A549 (cell line): ENCODE measurements at regions not wholly inside any gene's neighbourhood (a gene's known extent, or its start where the extent isn't known, plus 50 kb on each side); places are given as distances from the start of the nearest gene placed in this dataset.

Source experiments
- ATAC-seq, 2 experiments: fragments of 200-7000 bp in 1 of 2; fragments of >200 bp in 1 of 2; cut with Nextera tagmentation in 1 of 2; cut with Tn5 transposase in 1 of 2; 3 replicates each; pipeline versions ENCODE4 v1.8.0 to v1.9.1; 2018 to 2020; ENCODE audit warnings: mild to moderate bottlenecking in 1 of 2, moderate library complexity in 1 of 2
- CTCF ChIA-PET: fragments of 300-600 bp; sonication (Branson Sonifier 250); formaldehyde crosslinking; extraction: SDS; loops from one replicate; lab custom pipeline; 2021; ENCODE audit warnings: antibody characterized with exemption, inconsistent platforms; lab: Yijun Ruan, JAX
- POLR2A ChIA-PET: fragments of 350-600 bp; formaldehyde crosslinking; extraction: SDS; loops from one replicate; lab custom pipeline; 2021; ENCODE audit warnings: antibody characterized with exemption, inconsistent platforms; lab: Yijun Ruan, JAX
- DNase-seq, 2 experiments: peaks; one replicate each; pipeline versions ENCODE4 v3.0.0 to v3.0.0-alpha.2; 2011 to 2016; ENCODE audit warnings: low read depth in 1 of 2, low spot score in 1 of 2
- FAIRE-seq: peaks from 2 replicates; lab custom pipeline; 2011; peaks lifted over from hg19 to GRCh38; lab: Jason Lieb, UNC
- H3K27ac ChIP-seq, 2 experiments: fragments of >200 bp; sonication (Bioruptor Twin); formaldehyde crosslinking; 3 replicates each; pipeline ENCODE4 v1.5.1; 2016 to 2017
- H3K4me1 ChIP-seq: fragments of >200 bp; sonication (Bioruptor Twin); formaldehyde crosslinking; 3 replicates; pipeline ENCODE4 v1.6.1; 2016
- H3K4me2 ChIP-seq: fragments of >200 bp; sonication (Bioruptor Twin); formaldehyde crosslinking; 3 replicates; pipeline ENCODE4 v1.6.1; 2016
- H3K4me3 ChIP-seq: fragments of >200 bp; sonication (Bioruptor Twin); formaldehyde crosslinking; 3 replicates; pipeline ENCODE4 v1.5.1; 2016
- H3K9me3 ChIP-seq: fragments of >200 bp; sonication (Bioruptor Twin); formaldehyde crosslinking; 3 replicates; pipeline ENCODE4 v1.6.1; 2016
- ATOH8 ChIP-seq: fragments of 250-450 bp; sonication (Bioruptor Pico); IDR thresholded peaks from 2 replicates; pipeline ENCODE4 v1.5.0; 2020; ENCODE audit warnings: low read depth, mild to moderate bottlenecking, moderate library complexity
- BCL3 ChIP-seq: fragments of >200 bp; sonication (Bioruptor Twin); formaldehyde crosslinking; IDR thresholded peaks from 3 replicates; pipeline ENCODE4 v1.6.1; 2016
- CEBPB ChIP-seq, 2 experiments: fragments of >200 bp in 1 of 2; sonication (Bioruptor Twin) in 1 of 2; formaldehyde crosslinking in 1 of 2; IDR thresholded peaks; 2 replicates each; pipeline ENCODE4 v1.6.1; 2012 to 2016
- CHD2 ChIP-seq: fragments of 150-350 bp; IDR thresholded peaks from 2 replicates; pipeline ENCODE4 v1.6.1; 2014; ENCODE audit warnings: low read length; ENCODE audit not compliant: partially characterized antibody
- HMGXB4 ChIP-seq: fragments of 250-450 bp; sonication (Bioruptor Pico); IDR thresholded peaks from 2 replicates; pipeline ENCODE4 v1.5.0; 2021; ENCODE audit warnings: mild to moderate bottlenecking, moderate library complexity, borderline replicate concordance
- HOXB13 ChIP-seq: fragments of 250-450 bp; sonication (Bioruptor Pico); IDR thresholded peaks from 2 replicates; pipeline ENCODE4 v1.5.0; 2020; ENCODE audit warnings: low read depth, mild to moderate bottlenecking, moderate library complexity
- HOXB5 ChIP-seq: fragments of 250-450 bp; sonication (Bioruptor Pico); IDR thresholded peaks from 2 replicates; pipeline ENCODE4 v1.5.0; 2020; ENCODE audit warnings: mild to moderate bottlenecking, moderate library complexity
- NFE2L2 ChIP-seq: fragments of 150-350 bp; conservative IDR thresholded peaks from 2 replicates; pipeline ENCODE4 v1.6.1; 2014; ENCODE audit warnings: low read length
- NPAS2 ChIP-seq: fragments of 250-450 bp; sonication (Bioruptor Pico); IDR thresholded peaks from 2 replicates; pipeline ENCODE4 v1.8.0; 2022; ENCODE audit warnings: mild to moderate bottlenecking, moderate library complexity, borderline replicate concordance
- NR3C1 ChIP-seq: fragments of >200 bp; sonication (Bioruptor Twin); formaldehyde crosslinking; IDR thresholded peaks from 3 replicates; pipeline ENCODE4 v1.6.1; 2017
- PHF8 ChIP-seq: fragments of 200-600 bp; sonication (generic); IDR thresholded peaks from 2 replicates; pipeline ENCODE4 v1.6.1; 2016; ENCODE audit warnings: low read depth, mild to moderate bottlenecking, antibody characterized with exemption, moderate library complexity, borderline replicate concordance
- POLR2A ChIP-seq: IDR thresholded peaks from 2 replicates; pipeline ENCODE4 v1.6.1; 2012; ENCODE audit warnings: mild to moderate bottlenecking, low read length
- RAD21 ChIP-seq, 2 experiments: fragments of >200 bp in 1 of 2; sonication (Bioruptor Twin) in 1 of 2; formaldehyde crosslinking in 1 of 2; IDR thresholded peaks in 1 of 2; conservative IDR thresholded peaks in 1 of 2; 2 replicates in 1 of 2; 3 replicates in 1 of 2; pipeline ENCODE4 v1.6.1; 2012 to 2018; ENCODE audit warnings: inconsistent platforms in 1 of 2
- RFX5 ChIP-seq: fragments of 450-650 bp; IDR thresholded peaks from 2 replicates; pipeline ENCODE4 v1.7.1; 2014; ENCODE audit warnings: antibody characterized with exemption, mild to moderate bottlenecking, moderate library complexity
- RNF2 ChIP-seq: fragments of 200-600 bp; sonication (generic); IDR thresholded peaks from 2 replicates; pipeline ENCODE4 v1.6.1; 2016; ENCODE audit warnings: low read depth, mild to moderate bottlenecking, antibody characterized with exemption, moderate library complexity, borderline replicate concordance
- ZFP36 ChIP-seq: fragments of 450-650 bp; IDR thresholded peaks from 2 replicates; pipeline ENCODE4 v1.6.1; 2014; ENCODE audit warnings: borderline replicate concordance; ENCODE audit not compliant: partially characterized antibody
- ZSCAN20 ChIP-seq: fragments of 250-450 bp; sonication (Bioruptor Pico); IDR thresholded peaks from 2 replicates; pipeline ENCODE4 v1.8.0; 2022; ENCODE audit warnings: mild to moderate bottlenecking, moderate library complexity
- WGBS: methylation state at CpG from one replicate; pipeline ENCODE4 v1.1.6; 2017; ENCODE audit errors: missing lambda C conversion rate; 5-methylcytosine and 5-hydroxymethylcytosine counted together
- TF ChIP-seq, protein P1 (sequence below): fragments of >200 bp; sonication (Bioruptor Twin); formaldehyde crosslinking; IDR thresholded peaks from 3 replicates; pipeline ENCODE4 v1.5.1; 2016
- TF ChIP-seq, protein P2 (sequence below): IDR thresholded peaks from 2 replicates; pipeline ENCODE4 v1.6.1; 2012
- TF ChIP-seq, protein P3 (sequence below): IDR thresholded peaks from 2 replicates; pipeline ENCODE4 v1.6.1; 2012

- DNase-seq = no peak
- Histone ChIP-seq H3K4me3 (no peak overlapping the region), H3K4me1 (no peaks in the 10 kb centered on the region), H3K9me3 (no peaks in the 10 kb centered on the region), H3K27ac (no peak overlapping the region), H3K4me2 (no peak overlapping the region)
- CTCF ChIA-PET = interaction anchor here (1.8 kb wide), 1 partner anchor 9 kb away, joined by 4 read pairs; no protein-coding TSS in a partner anchor
- FAIRE-seq = no peak
- TF ChIP-seq NR3C1 = no peak
- no peak for TF ChIP-seq CEBPB (IDR thresholded peaks at IDR 0.05)
- TF ChIP-seq PHF8 = no peak
- TF ChIP-seq HMGXB4 (CRISPR knock-in tag) = no peak
- no peak for TF ChIP-seq HOXB13 (CRISPR knock-in tag)
- TF ChIP-seq POLR2A = no peak
- no peak for TF ChIP-seq HOXB5 (CRISPR knock-in tag)
- no peak for TF ChIP-seq RAD21 (conservative IDR thresholded peaks at IDR 0.05 in 1 of 2, IDR thresholded peaks at IDR 0.05 in 1 of 2)
- no peak for TF ChIP-seq RNF2
- no peak for TF ChIP-seq RFX5
- no peak for TF ChIP-seq NFE2L2
- TF ChIP-seq, protein P1, sequence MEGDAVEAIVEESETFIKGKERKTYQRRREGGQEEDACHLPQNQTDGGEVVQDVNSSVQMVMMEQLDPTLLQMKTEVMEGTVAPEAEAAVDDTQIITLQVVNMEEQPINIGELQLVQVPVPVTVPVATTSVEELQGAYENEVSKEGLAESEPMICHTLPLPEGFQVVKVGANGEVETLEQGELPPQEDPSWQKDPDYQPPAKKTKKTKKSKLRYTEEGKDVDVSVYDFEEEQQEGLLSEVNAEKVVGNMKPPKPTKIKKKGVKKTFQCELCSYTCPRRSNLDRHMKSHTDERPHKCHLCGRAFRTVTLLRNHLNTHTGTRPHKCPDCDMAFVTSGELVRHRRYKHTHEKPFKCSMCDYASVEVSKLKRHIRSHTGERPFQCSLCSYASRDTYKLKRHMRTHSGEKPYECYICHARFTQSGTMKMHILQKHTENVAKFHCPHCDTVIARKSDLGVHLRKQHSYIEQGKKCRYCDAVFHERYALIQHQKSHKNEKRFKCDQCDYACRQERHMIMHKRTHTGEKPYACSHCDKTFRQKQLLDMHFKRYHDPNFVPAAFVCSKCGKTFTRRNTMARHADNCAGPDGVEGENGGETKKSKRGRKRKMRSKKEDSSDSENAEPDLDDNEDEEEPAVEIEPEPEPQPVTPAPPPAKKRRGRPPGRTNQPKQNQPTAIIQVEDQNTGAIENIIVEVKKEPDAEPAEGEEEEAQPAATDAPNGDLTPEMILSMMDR = no peak
- POLR2A ChIA-PET = no interaction called here
- no peak for ATAC-seq
- WGBS = 77% methylated on average over 3 of the region's 3 CpGs
Measured at GRCh38 chr5:57561231-57561842, 78.7 kb upstream of the ACTBL2 start.

GRCh38 chr5:57559110-57559635 is 76.6 kb upstream of the ACTBL2 start:
- Histone ChIP-seq H3K9me3 (no peaks in the 10 kb centered on the region), H3K27ac (no peak overlapping the region), H3K4me1 (no peaks in the 10 kb centered on the region), H3K4me2 (no peak overlapping the region), H3K4me3 (no peak overlapping the region)
- FAIRE-seq (no peak), DNase-seq (no peak), ATAC-seq (no peak)
- CTCF ChIA-PET = no interaction called here
- TF ChIP-seq PHF8 = no peak
- TF ChIP-seq ZSCAN20 (CRISPR knock-in tag) = no peak
- TF ChIP-seq ZFP36 = no peak
- TF ChIP-seq NR3C1 = no peak
- no peak for TF ChIP-seq CEBPB (IDR thresholded peaks at IDR 0.05)
- TF ChIP-seq BCL3 = no peak
- TF ChIP-seq ATOH8 (CRISPR knock-in tag) = no peak
- TF ChIP-seq, protein P2, sequence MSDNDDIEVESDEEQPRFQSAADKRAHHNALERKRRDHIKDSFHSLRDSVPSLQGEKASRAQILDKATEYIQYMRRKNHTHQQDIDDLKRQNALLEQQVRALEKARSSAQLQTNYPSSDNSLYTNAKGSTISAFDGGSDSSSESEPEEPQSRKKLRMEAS = no peak
- no peak for TF ChIP-seq NPAS2 (CRISPR knock-in tag)
- TF ChIP-seq, protein P3, sequence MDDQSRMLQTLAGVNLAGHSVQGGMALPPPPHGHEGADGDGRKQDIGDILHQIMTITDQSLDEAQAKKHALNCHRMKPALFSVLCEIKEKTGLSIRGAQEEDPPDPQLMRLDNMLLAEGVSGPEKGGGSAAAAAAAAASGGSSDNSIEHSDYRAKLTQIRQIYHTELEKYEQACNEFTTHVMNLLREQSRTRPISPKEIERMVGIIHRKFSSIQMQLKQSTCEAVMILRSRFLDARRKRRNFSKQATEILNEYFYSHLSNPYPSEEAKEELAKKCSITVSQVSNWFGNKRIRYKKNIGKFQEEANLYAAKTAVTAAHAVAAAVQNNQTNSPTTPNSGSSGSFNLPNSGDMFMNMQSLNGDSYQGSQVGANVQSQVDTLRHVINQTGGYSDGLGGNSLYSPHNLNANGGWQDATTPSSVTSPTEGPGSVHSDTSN = no peak
- TF ChIP-seq CHD2 = no peak
- 62% methylated on average over 3 of the region's 3 CpGs for WGBS
- POLR2A ChIA-PET = no interaction called here
